GM12878 (cell line): ENCODE measurements at regions not wholly inside any gene's neighbourhood (a gene's known extent, or its start where the extent isn't known, plus 50 kb on each side); places are given as distances from the start of the nearest gene placed in this dataset.

Experiments
- ATAC-seq: fragments of 200-7000 bp; cut with Tn5 transposase; 3 replicates; pipeline ENCODE4 v1.9.1; 2020; ENCODE audit warnings: mild to moderate bottlenecking, moderate library complexity
- BruUV-seq: library from RNA; stranded (reverse); fragments of 400-500 nt; replicated peaks from 2 replicates; lab custom pipeline; 2021; lab: Mats Ljungman, UMichigan
- CTCF ChIA-PET: fragments of 300-600 bp; sonication (Branson Sonifier 250); formaldehyde crosslinking; extraction: SDS; loops from one replicate; lab custom pipeline; 2021; ENCODE audit warnings: inconsistent platforms; lab: Yijun Ruan, JAX
- POLR2A ChIA-PET: fragments of 350-600 bp; formaldehyde crosslinking; extraction: SDS; loops from one replicate; lab custom pipeline; 2021; ENCODE audit warnings: inconsistent platforms; lab: Charles Lee
- RAD21 ChIA-PET: fragments of 300-600 bp; sonication (Branson Sonifier 250); formaldehyde crosslinking; loops from one replicate; lab custom pipeline; 2023; ENCODE audit warnings: antibody characterized with exemption; ENCODE audit not compliant: unreplicated experiment; lab: Charles Lee
- SMC1A ChIA-PET: fragments of 300-600 bp; sonication (Branson Sonifier 250); formaldehyde crosslinking; loops from one replicate; lab custom pipeline; 2023; ENCODE audit not compliant: unreplicated experiment, uncharacterized antibody; lab: Charles Lee
- DNase-seq: peaks from one replicate; pipeline ENCODE4 v3.0.0-alpha.2; 2011; ENCODE audit warnings: low read depth, low spot score
- FAIRE-seq: peaks from 3 replicates; lab custom pipeline; 2011; peaks lifted over from hg19 to GRCh38; lab: Jason Lieb, UNC
- H2AFZ ChIP-seq: 2 replicates; pipeline ENCODE4 v1.6.0; 2011; ENCODE audit warnings: low read depth, low read length, control low read depth; ENCODE audit not compliant: control insufficient read depth
- H3K27ac ChIP-seq: 2 replicates; pipeline ENCODE4 v1.5.1; 2011; ENCODE audit warnings: control low read depth; ENCODE audit not compliant: control insufficient read depth, insufficient read depth
- H3K27me3 ChIP-seq, 2 experiments: replicated peaks in 1 of 2; 2 replicates each; pipeline versions ENCODE4 v1.6.0 to v1.6.1; 2011; ENCODE audit warnings: low read length in 1 of 2; ENCODE audit not compliant: control insufficient read depth in 2 of 2, insufficient read depth in 2 of 2
- H3K36me3 ChIP-seq, 2 experiments: 2 replicates each; pipeline ENCODE4 v1.5.1; 2011; ENCODE audit warnings: low read length in 1 of 2; ENCODE audit not compliant: control insufficient read depth in 2 of 2, insufficient read depth in 2 of 2
- H3K4me1 ChIP-seq: 2 replicates; pipeline ENCODE4 v1.6.1; 2011; ENCODE audit warnings: mild to moderate bottlenecking, low read length, moderate library complexity, mixed read lengths; ENCODE audit not compliant: control insufficient read depth, insufficient read depth
- H3K4me2 ChIP-seq: 2 replicates; pipeline ENCODE4 v1.6.0; 2011; ENCODE audit warnings: control low read depth; ENCODE audit not compliant: control insufficient read depth, insufficient read depth
- H3K4me3 ChIP-seq: fragments of 200-600 bp; sonication (generic); 2 replicates; pipeline ENCODE4 v1.5.1; 2016
- H3K79me2 ChIP-seq: 2 replicates; pipeline ENCODE4 v1.6.0; 2011; ENCODE audit warnings: low read length; ENCODE audit not compliant: control insufficient read depth, insufficient read depth
- H3K9ac ChIP-seq: 2 replicates; pipeline ENCODE4 v1.8.0; 2011; ENCODE audit warnings: low read length, control low read depth, mixed read lengths; ENCODE audit not compliant: control insufficient read depth, insufficient read depth
- H3K9me3 ChIP-seq: replicated peaks from 3 replicates; pipeline ENCODE4 v1.5.1; 2011; ENCODE audit warnings: mild to moderate bottlenecking, low read length; ENCODE audit not compliant: control insufficient read depth, insufficient read depth
- H4K20me1 ChIP-seq: 2 replicates; pipeline ENCODE4 v1.6.0; 2011; ENCODE audit not compliant: control insufficient read depth, insufficient read depth
- BACH1 ChIP-seq: fragments of 450-650 bp; IDR thresholded peaks from 2 replicates; pipeline ENCODE4 v1.6.1; 2017; ENCODE audit warnings: mild to moderate bottlenecking, borderline replicate concordance
- BCL11A ChIP-seq: IDR thresholded peaks from 2 replicates; pipeline ENCODE4 v1.6.1; 2011; ENCODE audit warnings: low read depth, low read length
- BMI1 ChIP-seq: fragments of 450-650 bp; IDR thresholded peaks from 2 replicates; pipeline ENCODE4 v1.6.1; 2016; ENCODE audit warnings: mild to moderate bottlenecking, moderate library complexity, borderline replicate concordance
- GABPA ChIP-seq: IDR thresholded peaks from 2 replicates; pipeline ENCODE4 v1.6.1; 2014; ENCODE audit warnings: antibody characterized with exemption, low read depth, mild to moderate bottlenecking, inconsistent platforms
- IKZF2 ChIP-seq, 2 experiments: fragments of 450-650 bp; IDR thresholded peaks; 2 replicates each; pipeline ENCODE4 v1.6.1; 2017; ENCODE audit warnings: mild to moderate bottlenecking in 2 of 2, moderate library complexity in 2 of 2
- KLF5 ChIP-seq: fragments of 450-650 bp; IDR thresholded peaks from 2 replicates; pipeline ENCODE4 v1.6.1; 2014; ENCODE audit warnings: mild to moderate bottlenecking; ENCODE audit not compliant: partially characterized antibody
- NFIC ChIP-seq: IDR thresholded peaks from 2 replicates; pipeline ENCODE4 v1.6.1; 2012; ENCODE audit warnings: low read depth, mild to moderate bottlenecking, inconsistent platforms, low read length, moderate library complexity
- NFXL1 ChIP-seq: fragments of 450-650 bp; IDR thresholded peaks from 2 replicates; pipeline ENCODE4 v1.6.1; 2017; ENCODE audit warnings: antibody characterized with exemption, mild to moderate bottlenecking, borderline replicate concordance
- TAF1 ChIP-seq: IDR thresholded peaks from 2 replicates; pipeline ENCODE4 v1.6.1; 2011; ENCODE audit warnings: mild to moderate bottlenecking, low read depth, low read length, borderline replicate concordance
- ZBED1 ChIP-seq: IDR thresholded peaks from 2 replicates; pipeline ENCODE4 v1.6.1; 2016; ENCODE audit warnings: borderline replicate concordance
- WGBS: methylation state at CpG from one replicate; pipeline ENCODE4 v1.1.6; 2016; ENCODE audit warnings: low lambda C conversion rate; ENCODE audit not compliant: insufficient replicate concordance, insufficient coverage; ENCODE audit errors: missing lambda C conversion rate; 5-methylcytosine and 5-hydroxymethylcytosine counted together
- in situ Hi-C: fragments of 300-500 bp; cut with MboI; formaldehyde crosslinking; loops from 9 replicates; pipeline ENCODE4 v1.14.3; 2018; ENCODE audit warnings: mixed read lengths
- intact Hi-C: fragments of 100-400 bp; cut with micrococcal nuclease; formaldehyde crosslinking; loops from one replicate; pipeline ENCODE4 v1.14.2; 2022; ENCODE audit not compliant: unreplicated experiment
- TF ChIP-seq, protein P1 (sequence below): fragments of 450-650 bp; IDR thresholded peaks from 2 replicates; pipeline ENCODE4 v1.6.1; 2016; ENCODE audit warnings: mild to moderate bottlenecking
- TF ChIP-seq, protein P2 (sequence below): IDR thresholded peaks from 2 replicates; pipeline ENCODE4 v1.6.1; 2012; ENCODE audit warnings: improper control_type of control experiment, low read depth, low read length; ENCODE audit not compliant: insufficient replicate concordance

DNA sequence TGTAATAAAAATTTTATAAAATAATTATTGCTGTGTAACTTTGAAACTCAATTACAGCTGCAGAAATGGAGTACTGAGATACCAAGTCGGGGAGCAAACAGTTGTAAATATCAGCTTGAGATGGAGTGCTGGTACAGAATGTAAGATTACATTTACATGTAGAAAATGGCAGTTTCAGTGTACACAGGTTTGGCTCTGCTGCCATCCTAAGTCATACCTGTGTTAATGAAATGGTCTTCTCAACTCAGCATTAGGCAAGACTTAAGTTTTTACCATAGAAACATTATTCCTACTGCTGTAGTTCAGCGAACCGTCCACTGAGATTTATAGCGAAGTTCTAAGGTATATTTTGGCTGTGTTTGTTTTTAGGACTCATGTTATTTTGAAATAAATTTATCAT, 110.1 kb upstream of the TBL1XR1 start:
- H4K20me1 ChIP-seq = no peaks in the 10 kb centered on the region
- TF ChIP-seq ZBED1 = no peak
- no peak for TF ChIP-seq NFIC
- no peak for TF ChIP-seq TAF1
- TF ChIP-seq BACH1 = no peak
- TF ChIP-seq IKZF2 (IDR thresholded peaks at IDR 0.05) = no peak
- TF ChIP-seq BMI1 = no peak
- TF ChIP-seq GABPA = no peak
- TF ChIP-seq, protein P1, sequence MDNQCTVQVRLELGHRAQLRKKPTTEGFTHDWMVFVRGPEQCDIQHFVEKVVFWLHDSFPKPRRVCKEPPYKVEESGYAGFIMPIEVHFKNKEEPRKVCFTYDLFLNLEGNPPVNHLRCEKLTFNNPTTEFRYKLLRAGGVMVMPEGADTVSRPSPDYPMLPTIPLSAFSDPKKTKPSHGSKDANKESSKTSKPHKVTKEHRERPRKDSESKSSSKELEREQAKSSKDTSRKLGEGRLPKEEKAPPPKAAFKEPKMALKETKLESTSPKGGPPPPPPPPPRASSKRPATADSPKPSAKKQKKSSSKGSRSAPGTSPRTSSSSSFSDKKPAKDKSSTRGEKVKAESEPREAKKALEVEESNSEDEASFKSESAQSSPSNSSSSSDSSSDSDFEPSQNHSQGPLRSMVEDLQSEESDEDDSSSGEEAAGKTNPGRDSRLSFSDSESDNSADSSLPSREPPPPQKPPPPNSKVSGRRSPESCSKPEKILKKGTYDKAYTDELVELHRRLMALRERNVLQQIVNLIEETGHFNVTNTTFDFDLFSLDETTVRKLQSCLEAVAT = no peak
- TF ChIP-seq KLF5 = no peak
- no peak for TF ChIP-seq BCL11A
- TF ChIP-seq, protein P2, sequence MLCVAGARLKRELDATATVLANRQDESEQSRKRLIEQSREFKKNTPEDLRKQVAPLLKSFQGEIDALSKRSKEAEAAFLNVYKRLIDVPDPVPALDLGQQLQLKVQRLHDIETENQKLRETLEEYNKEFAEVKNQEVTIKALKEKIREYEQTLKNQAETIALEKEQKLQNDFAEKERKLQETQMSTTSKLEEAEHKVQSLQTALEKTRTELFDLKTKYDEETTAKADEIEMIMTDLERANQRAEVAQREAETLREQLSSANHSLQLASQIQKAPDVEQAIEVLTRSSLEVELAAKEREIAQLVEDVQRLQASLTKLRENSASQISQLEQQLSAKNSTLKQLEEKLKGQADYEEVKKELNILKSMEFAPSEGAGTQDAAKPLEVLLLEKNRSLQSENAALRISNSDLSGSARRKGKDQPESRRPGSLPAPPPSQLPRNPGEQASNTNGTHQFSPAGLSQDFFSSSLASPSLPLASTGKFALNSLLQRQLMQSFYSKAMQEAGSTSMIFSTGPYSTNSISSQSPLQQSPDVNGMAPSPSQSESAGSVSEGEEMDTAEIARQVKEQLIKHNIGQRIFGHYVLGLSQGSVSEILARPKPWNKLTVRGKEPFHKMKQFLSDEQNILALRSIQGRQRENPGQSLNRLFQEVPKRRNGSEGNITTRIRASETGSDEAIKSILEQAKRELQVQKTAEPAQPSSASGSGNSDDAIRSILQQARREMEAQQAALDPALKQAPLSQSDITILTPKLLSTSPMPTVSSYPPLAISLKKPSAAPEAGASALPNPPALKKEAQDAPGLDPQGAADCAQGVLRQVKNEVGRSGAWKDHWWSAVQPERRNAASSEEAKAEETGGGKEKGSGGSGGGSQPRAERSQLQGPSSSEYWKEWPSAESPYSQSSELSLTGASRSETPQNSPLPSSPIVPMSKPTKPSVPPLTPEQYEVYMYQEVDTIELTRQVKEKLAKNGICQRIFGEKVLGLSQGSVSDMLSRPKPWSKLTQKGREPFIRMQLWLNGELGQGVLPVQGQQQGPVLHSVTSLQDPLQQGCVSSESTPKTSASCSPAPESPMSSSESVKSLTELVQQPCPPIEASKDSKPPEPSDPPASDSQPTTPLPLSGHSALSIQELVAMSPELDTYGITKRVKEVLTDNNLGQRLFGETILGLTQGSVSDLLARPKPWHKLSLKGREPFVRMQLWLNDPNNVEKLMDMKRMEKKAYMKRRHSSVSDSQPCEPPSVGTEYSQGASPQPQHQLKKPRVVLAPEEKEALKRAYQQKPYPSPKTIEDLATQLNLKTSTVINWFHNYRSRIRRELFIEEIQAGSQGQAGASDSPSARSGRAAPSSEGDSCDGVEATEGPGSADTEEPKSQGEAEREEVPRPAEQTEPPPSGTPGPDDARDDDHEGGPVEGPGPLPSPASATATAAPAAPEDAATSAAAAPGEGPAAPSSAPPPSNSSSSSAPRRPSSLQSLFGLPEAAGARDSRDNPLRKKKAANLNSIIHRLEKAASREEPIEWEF = no peak
- no peak for TF ChIP-seq NFXL1
- TF ChIP-seq, all 136 proteins: peak for 0
- FAIRE-seq (no peak), ATAC-seq (no peak), DNase-seq (no peak)
- Histone ChIP-seq H3K4me1 (no peaks in the 10 kb centered on the region), H3K4me2 (no peak overlapping the region), H3K27ac (no peak overlapping the region), H3K9me3 (no peaks in the 10 kb centered on the region; the same call in 1 of the 3 replicates), H3K4me3 (no peak overlapping the region), H3K36me3 (no peaks in the 10 kb centered on the region), H2AFZ (no peak overlapping the region), H3K27me3 (no peaks in the 10 kb centered on the region), H3K79me2 (no peaks in the 10 kb centered on the region), H3K9ac (no peak overlapping the region)
- RAD21 ChIA-PET = no interaction called here
- in situ Hi-C loops (no loop called here), intact Hi-C loops (no loop called here)
- BruUV-seq = no TSS peak
- 73% methylated on average over 4 of the region's 4 CpGs for WGBS
- SMC1A ChIA-PET = no interaction called here
- POLR2A ChIA-PET = no interaction called here
- CTCF ChIA-PET = no interaction called here
